Esophagus squamous epithelium (tissue), 4 donors: ENCODE measurements at regions not wholly inside any gene's neighbourhood (a gene's known extent, or its start where the extent isn't known, plus 50 kb on each side); places are given as distances from the start of the nearest gene placed in this dataset.

Experiments used
- POLR2A ChIP-seq, 4 donors: fragments of 450-650 bp; IDR thresholded peaks; one replicate each; pipeline ENCODE4 v1.6.1; 2017; ENCODE audit warnings: antibody characterized with exemption in 4 of 4, mild to moderate bottlenecking in 4 of 4, moderate library complexity in 3 of 4
- TF ChIP-seq, protein P1 (sequence below), 6 experiments: fragments of 450-650 bp in 4 of 6; fragments of 200-600 bp in 2 of 6; sonication (generic) in 2 of 6; IDR thresholded peaks; one replicate each; pipeline ENCODE4 v1.5.1; 2016 to 2019; ENCODE audit warnings: antibody characterized with exemption in 6 of 6, mild to moderate bottlenecking in 4 of 6, moderate library complexity in 4 of 6

GRCh38 chr16:86298758-86299134 is 211.6 kb upstream of the FOXF1 start:
- TF ChIP-seq, protein P1, sequence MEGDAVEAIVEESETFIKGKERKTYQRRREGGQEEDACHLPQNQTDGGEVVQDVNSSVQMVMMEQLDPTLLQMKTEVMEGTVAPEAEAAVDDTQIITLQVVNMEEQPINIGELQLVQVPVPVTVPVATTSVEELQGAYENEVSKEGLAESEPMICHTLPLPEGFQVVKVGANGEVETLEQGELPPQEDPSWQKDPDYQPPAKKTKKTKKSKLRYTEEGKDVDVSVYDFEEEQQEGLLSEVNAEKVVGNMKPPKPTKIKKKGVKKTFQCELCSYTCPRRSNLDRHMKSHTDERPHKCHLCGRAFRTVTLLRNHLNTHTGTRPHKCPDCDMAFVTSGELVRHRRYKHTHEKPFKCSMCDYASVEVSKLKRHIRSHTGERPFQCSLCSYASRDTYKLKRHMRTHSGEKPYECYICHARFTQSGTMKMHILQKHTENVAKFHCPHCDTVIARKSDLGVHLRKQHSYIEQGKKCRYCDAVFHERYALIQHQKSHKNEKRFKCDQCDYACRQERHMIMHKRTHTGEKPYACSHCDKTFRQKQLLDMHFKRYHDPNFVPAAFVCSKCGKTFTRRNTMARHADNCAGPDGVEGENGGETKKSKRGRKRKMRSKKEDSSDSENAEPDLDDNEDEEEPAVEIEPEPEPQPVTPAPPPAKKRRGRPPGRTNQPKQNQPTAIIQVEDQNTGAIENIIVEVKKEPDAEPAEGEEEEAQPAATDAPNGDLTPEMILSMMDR (IDR thresholded peaks at IDR 0.05), result no peak
- TF ChIP-seq POLR2A (IDR thresholded peaks at IDR 0.05), result no peak
